Lower leg skin (tissue), 3 donors: ENCODE measurements at regions not wholly inside any gene's neighbourhood (a gene's known extent, or its start where the extent isn't known, plus 50 kb on each side); places are given as distances from the start of the nearest gene placed in this dataset.

Experiments used
- CTCF ChIP-seq, 3 donors: fragments of 450-650 bp; IDR thresholded peaks; one replicate each; pipeline ENCODE4 v1.5.1; 2016; ENCODE audit warnings: antibody characterized with exemption in 3 of 3, mild to moderate bottlenecking in 3 of 3, moderate library complexity in 2 of 3
- POLR2A ChIP-seq, 2 donors: fragments of 450-650 bp; IDR thresholded peaks; one replicate each; pipeline ENCODE4 v1.6.1; 2016 to 2017; ENCODE audit warnings: antibody characterized with exemption in 2 of 2, mild to moderate bottlenecking in 1 of 2, moderate library complexity in 1 of 2

- TF ChIP-seq POLR2A (IDR thresholded peaks at IDR 0.05): no peak
- no peak for TF ChIP-seq CTCF (IDR thresholded peaks at IDR 0.05)
Measured at GRCh38 chr1:2865571-2866421, 64.3 kb upstream of the TTC34 start.
